CD14-positive monocyte (primary cell): ENCODE measurements at regions not wholly inside any gene's neighbourhood (a gene's known extent, or its start where the extent isn't known, plus 50 kb on each side); places are given as distances from the start of the nearest gene placed in this dataset.

ENCODE experiments used
- DNase-seq, 3 donors: peaks; one replicate each; pipeline ENCODE4 v3.0.0-alpha.2; 2011 to 2022
- H2AFZ ChIP-seq: 2 replicates; pipeline ENCODE4 v1.6.0; 2012; ENCODE audit warnings: mild to moderate bottlenecking, low read depth, low read length, inconsistent platforms; ENCODE audit not compliant: insufficient read depth, poor library complexity, severe bottlenecking
- H3K27ac ChIP-seq, 2 donors: 1 replicate in 1 of 2; 2 replicates in 1 of 2; pipeline ENCODE4 v1.5.1; 2012 to 2013; ENCODE audit warnings: low read length in 2 of 2, control low read depth in 1 of 2, inconsistent platforms in 1 of 2, low read depth in 1 of 2, mild to moderate bottlenecking in 1 of 2
- H3K27me3 ChIP-seq, 2 donors: one replicate each; pipeline versions ENCODE4 v1.6.0 to v1.6.1; 2011 to 2013; ENCODE audit warnings: low read length in 2 of 2; ENCODE audit not compliant: control insufficient read depth in 2 of 2, insufficient read depth in 2 of 2
- H3K36me3 ChIP-seq, 2 donors: replicated peaks in 1 of 2; 1 replicate in 1 of 2; 2 replicates in 1 of 2; pipeline versions ENCODE4 v1.5.1 to v1.6.1; 2012 to 2013; ENCODE audit warnings: low read length in 2 of 2, control low read depth in 1 of 2, inconsistent platforms in 1 of 2, mild to moderate bottlenecking in 1 of 2; ENCODE audit not compliant: insufficient read depth in 2 of 2, control insufficient read depth in 1 of 2
- H3K4me1 ChIP-seq, 2 donors: 1 replicate in 1 of 2; 2 replicates in 1 of 2; pipeline versions ENCODE4 v1.5.1 to v1.6.1; 2012 to 2013; ENCODE audit warnings: low read length in 2 of 2, control low read depth in 1 of 2, inconsistent platforms in 1 of 2, mild to moderate bottlenecking in 1 of 2, moderate library complexity in 1 of 2; ENCODE audit not compliant: insufficient read depth in 2 of 2, control insufficient read depth in 1 of 2
- H3K4me2 ChIP-seq: replicated peaks from 2 replicates; pipeline ENCODE3; 2012; ENCODE audit warnings: low read length, moderate library complexity, mild to moderate bottlenecking; ENCODE audit not compliant: poor library complexity, severe bottlenecking; ENCODE audit errors: extremely low read depth
- H3K4me3 ChIP-seq, 3 experiments: fragments of 200-600 bp in 1 of 3; sonication (generic) in 1 of 3; replicated peaks in 1 of 3; 1 replicate in 2 of 3; 2 replicates in 1 of 3; pipeline ENCODE4 v1.5.1; 2011 to 2013; ENCODE audit warnings: low read length in 3 of 3, mild to moderate bottlenecking in 3 of 3, control low read depth in 2 of 3, low read depth in 2 of 3, inconsistent platforms in 1 of 3, moderate library complexity in 1 of 3
- H3K79me2 ChIP-seq: 2 replicates; pipeline ENCODE4 v1.6.0; 2012; ENCODE audit warnings: mild to moderate bottlenecking, control low read depth, inconsistent platforms, low read length, moderate library complexity; ENCODE audit not compliant: insufficient read depth
- H3K9ac ChIP-seq: 2 replicates; pipeline ENCODE4 v1.6.0; 2017; ENCODE audit warnings: low read length, mild to moderate bottlenecking; ENCODE audit not compliant: insufficient read depth, poor library complexity, severe bottlenecking
- H3K9me3 ChIP-seq, 2 donors: replicated peaks in 1 of 2; 1 replicate in 1 of 2; 2 replicates in 1 of 2; pipeline versions ENCODE4 v1.5.1 to v1.6.1; 2012 to 2013; ENCODE audit warnings: low read length in 2 of 2, control low read depth in 1 of 2; ENCODE audit not compliant: control insufficient read depth in 1 of 2, insufficient read depth in 1 of 2
- H4K20me1 ChIP-seq: 2 replicates; pipeline ENCODE4 v1.6.0; 2012; ENCODE audit warnings: mild to moderate bottlenecking, low read length, control low read depth, moderate library complexity; ENCODE audit not compliant: insufficient read depth
- H3K27ac Mint-ChIP-seq, 7 donors: one replicate each; pipeline ENCODE4 v1.8.0; 2020; ENCODE audit warnings: mild to moderate bottlenecking in 7 of 7, mixed read lengths in 7 of 7, moderate library complexity in 6 of 7, inconsistent platforms in 2 of 7
- H3K27me3 Mint-ChIP-seq, 3 donors: one replicate each; pipeline ENCODE4 v1.8.0; 2021 to 2022; ENCODE audit warnings: low read depth in 3 of 3, mild to moderate bottlenecking in 3 of 3, mixed read lengths in 3 of 3, moderate library complexity in 3 of 3, inconsistent platforms in 1 of 3
- H3K36me3 Mint-ChIP-seq, 2 donors: one replicate each; pipeline ENCODE4 v1.8.0; 2020; ENCODE audit warnings: mixed read lengths in 2 of 2, inconsistent platforms in 1 of 2, mild to moderate bottlenecking in 1 of 2
- H3K4me1 Mint-ChIP-seq: one replicate; pipeline ENCODE4 v1.8.0; 2020; ENCODE audit warnings: mild to moderate bottlenecking, mixed read lengths
- H3K4me3 Mint-ChIP-seq, 2 donors: one replicate each; pipeline ENCODE4 v1.8.0; 2020; ENCODE audit warnings: mild to moderate bottlenecking in 2 of 2, mixed read lengths in 2 of 2, moderate library complexity in 1 of 2
- H3K9me3 Mint-ChIP-seq, 7 donors: one replicate each; pipeline ENCODE4 v1.8.0; 2020 to 2022; ENCODE audit warnings: mixed read lengths in 7 of 7, mild to moderate bottlenecking in 6 of 7, moderate library complexity in 6 of 7, inconsistent platforms in 2 of 7
- WGBS: methylation state at CpG from one replicate; pipeline ENCODE4 v1.1.5; 2013; ENCODE audit warnings: missing lambda C conversion rate; ENCODE audit not compliant: insufficient coverage; 5-methylcytosine and 5-hydroxymethylcytosine counted together
- intact Hi-C, 2 donors: fragments of 100-400 bp; cut with micrococcal nuclease; formaldehyde crosslinking; loops; one replicate each; pipeline versions ENCODE4 v1.15.0 to v1.15.1; 2023
- TF ChIP-seq, protein P1 (sequence below): fragments of 200-600 bp; IDR thresholded peaks from one replicate; pipeline ENCODE4 v1.8.0; 2022; ENCODE audit warnings: antibody characterized with exemption, mild to moderate bottlenecking

- no peak for DNase-seq
- TF ChIP-seq, protein P1, sequence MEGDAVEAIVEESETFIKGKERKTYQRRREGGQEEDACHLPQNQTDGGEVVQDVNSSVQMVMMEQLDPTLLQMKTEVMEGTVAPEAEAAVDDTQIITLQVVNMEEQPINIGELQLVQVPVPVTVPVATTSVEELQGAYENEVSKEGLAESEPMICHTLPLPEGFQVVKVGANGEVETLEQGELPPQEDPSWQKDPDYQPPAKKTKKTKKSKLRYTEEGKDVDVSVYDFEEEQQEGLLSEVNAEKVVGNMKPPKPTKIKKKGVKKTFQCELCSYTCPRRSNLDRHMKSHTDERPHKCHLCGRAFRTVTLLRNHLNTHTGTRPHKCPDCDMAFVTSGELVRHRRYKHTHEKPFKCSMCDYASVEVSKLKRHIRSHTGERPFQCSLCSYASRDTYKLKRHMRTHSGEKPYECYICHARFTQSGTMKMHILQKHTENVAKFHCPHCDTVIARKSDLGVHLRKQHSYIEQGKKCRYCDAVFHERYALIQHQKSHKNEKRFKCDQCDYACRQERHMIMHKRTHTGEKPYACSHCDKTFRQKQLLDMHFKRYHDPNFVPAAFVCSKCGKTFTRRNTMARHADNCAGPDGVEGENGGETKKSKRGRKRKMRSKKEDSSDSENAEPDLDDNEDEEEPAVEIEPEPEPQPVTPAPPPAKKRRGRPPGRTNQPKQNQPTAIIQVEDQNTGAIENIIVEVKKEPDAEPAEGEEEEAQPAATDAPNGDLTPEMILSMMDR = no peak
- Mint-ChIP-seq H3K27ac (no peak overlapping the region), H3K27me3 (peaks cover 36 to 53% (median 37%) of the 10 kb centered on the region in 3 donors), H3K36me3 (no peaks in the 10 kb centered on the region), H3K4me3 (peak overlapping the region in 1 of 2 donors; percentile 44), H3K4me1 (no peaks in the 10 kb centered on the region), H3K9me3 (peaks cover 5 to 14% (median 8%) of the 10 kb centered on the region in 7 donors)
- Histone ChIP-seq H3K9ac (no peak overlapping the region), H3K9me3 (peaks cover 0 to 9% of the 10 kb centered on the region in 2 donors), H3K4me3 (no peak overlapping the region), H4K20me1 (no peaks in the 10 kb centered on the region), H2AFZ (no peak overlapping the region), H3K4me2 (no peak overlapping the region), H3K79me2 (no peaks in the 10 kb centered on the region), H3K27ac (no peak overlapping the region), H3K27me3 (peaks cover 29 to 42% of the 10 kb centered on the region in 2 donors), H3K4me1 (no peaks in the 10 kb centered on the region), H3K36me3 (no peaks in the 10 kb centered on the region)
- intact Hi-C loops = no loop called here
- 11% methylated on average over 29 of the region's 29 CpGs for WGBS
These were observed 200.4 kb upstream of the N4BP1 start for GRCh38 chr16:48810436-48810802.

DNA sequence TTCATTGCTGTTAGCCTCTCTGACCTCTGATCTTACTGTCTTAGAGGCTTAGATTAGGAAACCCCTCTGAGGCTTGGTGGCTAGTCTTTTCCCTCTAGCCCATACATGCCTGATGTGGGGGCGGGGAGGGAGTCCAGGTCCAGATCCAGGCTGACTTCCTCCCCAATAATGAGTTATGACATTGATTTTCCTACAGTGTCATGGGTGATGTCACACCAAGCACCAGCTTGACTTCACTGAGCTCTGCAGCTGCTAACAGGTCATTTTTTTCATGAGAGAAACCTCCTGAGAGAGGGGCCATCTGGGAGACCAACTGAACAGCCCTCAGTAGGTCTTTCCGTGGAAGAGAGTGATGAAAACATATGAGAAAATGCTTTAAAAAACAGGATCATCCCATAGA is 180.2 kb upstream of the N4BP1 start:
- Histone ChIP-seq H3K4me1 (no peaks in the 10 kb centered on the region), H3K4me2 (no peak overlapping the region), H4K20me1 (no peaks in the 10 kb centered on the region), H3K4me3 (no peak overlapping the region), H3K27me3 (no peaks in the 10 kb centered on the region), H3K79me2 (no peaks in the 10 kb centered on the region), H3K36me3 (no peaks in the 10 kb centered on the region), H2AFZ (no peak overlapping the region), H3K9me3 (no peaks in the 10 kb centered on the region), H3K27ac (no peak overlapping the region), H3K9ac (no peak overlapping the region)
- DNase-seq = no peak
- H3K36me3 Mint-ChIP-seq = no peaks in the 10 kb centered on the region
- no CpG with 5 or more reads among the region's 2 CpGs for WGBS
- intact Hi-C loops = no loop called here
- no peaks in the 10 kb centered on the region for H3K4me1 Mint-ChIP-seq
- peaks cover 0 to 1% (median 0%) of the 10 kb centered on the region in 3 donors for H3K27me3 Mint-ChIP-seq
- peaks cover 0 to 6% (median 0%) of the 10 kb centered on the region in 7 donors for H3K9me3 Mint-ChIP-seq
- no peak overlapping the region for H3K4me3 Mint-ChIP-seq
- H3K27ac Mint-ChIP-seq = no peak overlapping the region
- TF ChIP-seq, protein P1 = no peak
